CD14-positive monocyte (primary cell): ENCODE measurements at regions not wholly inside any gene's neighbourhood (a gene's known extent, or its start where the extent isn't known, plus 50 kb on each side); places are given as distances from the start of the nearest gene placed in this dataset. TPM values are rescaled to one million over a fixed set of nuclear protein-coding genes. Genes with fewer than 3 reads are reported as not detected.

Experiments
- DNase-seq, 3 donors: peaks; one replicate each; pipeline ENCODE4 v3.0.0-alpha.2; 2011 to 2022
- H2AFZ ChIP-seq: 2 replicates; pipeline ENCODE4 v1.6.0; 2012; ENCODE audit warnings: mild to moderate bottlenecking, low read depth, low read length, inconsistent platforms; ENCODE audit not compliant: insufficient read depth, poor library complexity, severe bottlenecking
- H3K27ac ChIP-seq, 2 donors: 1 replicate in 1 of 2; 2 replicates in 1 of 2; pipeline ENCODE4 v1.5.1; 2012 to 2013; ENCODE audit warnings: low read length in 2 of 2, control low read depth in 1 of 2, inconsistent platforms in 1 of 2, low read depth in 1 of 2, mild to moderate bottlenecking in 1 of 2
- H3K27me3 ChIP-seq, 2 donors: one replicate each; pipeline versions ENCODE4 v1.6.0 to v1.6.1; 2011 to 2013; ENCODE audit warnings: low read length in 2 of 2; ENCODE audit not compliant: control insufficient read depth in 2 of 2, insufficient read depth in 2 of 2
- H3K36me3 ChIP-seq, 2 donors: replicated peaks in 1 of 2; 1 replicate in 1 of 2; 2 replicates in 1 of 2; pipeline versions ENCODE4 v1.5.1 to v1.6.1; 2012 to 2013; ENCODE audit warnings: low read length in 2 of 2, control low read depth in 1 of 2, inconsistent platforms in 1 of 2, mild to moderate bottlenecking in 1 of 2; ENCODE audit not compliant: insufficient read depth in 2 of 2, control insufficient read depth in 1 of 2
- H3K4me1 ChIP-seq, 2 donors: 1 replicate in 1 of 2; 2 replicates in 1 of 2; pipeline versions ENCODE4 v1.5.1 to v1.6.1; 2012 to 2013; ENCODE audit warnings: low read length in 2 of 2, control low read depth in 1 of 2, inconsistent platforms in 1 of 2, mild to moderate bottlenecking in 1 of 2, moderate library complexity in 1 of 2; ENCODE audit not compliant: insufficient read depth in 2 of 2, control insufficient read depth in 1 of 2
- H3K4me2 ChIP-seq: replicated peaks from 2 replicates; pipeline ENCODE3; 2012; ENCODE audit warnings: low read length, moderate library complexity, mild to moderate bottlenecking; ENCODE audit not compliant: poor library complexity, severe bottlenecking; ENCODE audit errors: extremely low read depth
- H3K4me3 ChIP-seq, 3 experiments: fragments of 200-600 bp in 1 of 3; sonication (generic) in 1 of 3; replicated peaks in 1 of 3; 1 replicate in 2 of 3; 2 replicates in 1 of 3; pipeline ENCODE4 v1.5.1; 2011 to 2013; ENCODE audit warnings: low read length in 3 of 3, mild to moderate bottlenecking in 3 of 3, control low read depth in 2 of 3, low read depth in 2 of 3, inconsistent platforms in 1 of 3, moderate library complexity in 1 of 3
- H3K79me2 ChIP-seq: 2 replicates; pipeline ENCODE4 v1.6.0; 2012; ENCODE audit warnings: mild to moderate bottlenecking, control low read depth, inconsistent platforms, low read length, moderate library complexity; ENCODE audit not compliant: insufficient read depth
- H3K9ac ChIP-seq: 2 replicates; pipeline ENCODE4 v1.6.0; 2017; ENCODE audit warnings: low read length, mild to moderate bottlenecking; ENCODE audit not compliant: insufficient read depth, poor library complexity, severe bottlenecking
- H3K9me3 ChIP-seq, 2 donors: replicated peaks in 1 of 2; 1 replicate in 1 of 2; 2 replicates in 1 of 2; pipeline versions ENCODE4 v1.5.1 to v1.6.1; 2012 to 2013; ENCODE audit warnings: low read length in 2 of 2, control low read depth in 1 of 2; ENCODE audit not compliant: control insufficient read depth in 1 of 2, insufficient read depth in 1 of 2
- H4K20me1 ChIP-seq: 2 replicates; pipeline ENCODE4 v1.6.0; 2012; ENCODE audit warnings: mild to moderate bottlenecking, low read length, control low read depth, moderate library complexity; ENCODE audit not compliant: insufficient read depth
- H3K27ac Mint-ChIP-seq, 7 donors: one replicate each; pipeline ENCODE4 v1.8.0; 2020; ENCODE audit warnings: mild to moderate bottlenecking in 7 of 7, mixed read lengths in 7 of 7, moderate library complexity in 6 of 7, inconsistent platforms in 2 of 7
- H3K27me3 Mint-ChIP-seq, 3 donors: one replicate each; pipeline ENCODE4 v1.8.0; 2021 to 2022; ENCODE audit warnings: low read depth in 3 of 3, mild to moderate bottlenecking in 3 of 3, mixed read lengths in 3 of 3, moderate library complexity in 3 of 3, inconsistent platforms in 1 of 3
- H3K36me3 Mint-ChIP-seq, 2 donors: one replicate each; pipeline ENCODE4 v1.8.0; 2020; ENCODE audit warnings: mixed read lengths in 2 of 2, inconsistent platforms in 1 of 2, mild to moderate bottlenecking in 1 of 2
- H3K4me1 Mint-ChIP-seq: one replicate; pipeline ENCODE4 v1.8.0; 2020; ENCODE audit warnings: mild to moderate bottlenecking, mixed read lengths
- H3K4me3 Mint-ChIP-seq, 2 donors: one replicate each; pipeline ENCODE4 v1.8.0; 2020; ENCODE audit warnings: mild to moderate bottlenecking in 2 of 2, mixed read lengths in 2 of 2, moderate library complexity in 1 of 2
- H3K9me3 Mint-ChIP-seq, 7 donors: one replicate each; pipeline ENCODE4 v1.8.0; 2020 to 2022; ENCODE audit warnings: mixed read lengths in 7 of 7, mild to moderate bottlenecking in 6 of 7, moderate library complexity in 6 of 7, inconsistent platforms in 2 of 7
- WGBS: methylation state at CpG from one replicate; pipeline ENCODE4 v1.1.5; 2013; ENCODE audit warnings: missing lambda C conversion rate; ENCODE audit not compliant: insufficient coverage; 5-methylcytosine and 5-hydroxymethylcytosine counted together
- intact Hi-C, 2 donors: fragments of 100-400 bp; cut with micrococcal nuclease; formaldehyde crosslinking; loops; one replicate each; pipeline versions ENCODE4 v1.15.0 to v1.15.1; 2023
- small RNA-seq: library from RNA; depleted of rRNA; stranded (forward); fragments of <200 nt; gene quantifications from one replicate; pipeline ENCODE3, GENCODE V24; 2012; ENCODE audit warnings: low read depth; ENCODE audit not compliant: insufficient read length
- TF ChIP-seq, protein P1 (sequence below): fragments of 200-600 bp; IDR thresholded peaks from one replicate; pipeline ENCODE4 v1.8.0; 2022; ENCODE audit warnings: antibody characterized with exemption, mild to moderate bottlenecking

DNA sequence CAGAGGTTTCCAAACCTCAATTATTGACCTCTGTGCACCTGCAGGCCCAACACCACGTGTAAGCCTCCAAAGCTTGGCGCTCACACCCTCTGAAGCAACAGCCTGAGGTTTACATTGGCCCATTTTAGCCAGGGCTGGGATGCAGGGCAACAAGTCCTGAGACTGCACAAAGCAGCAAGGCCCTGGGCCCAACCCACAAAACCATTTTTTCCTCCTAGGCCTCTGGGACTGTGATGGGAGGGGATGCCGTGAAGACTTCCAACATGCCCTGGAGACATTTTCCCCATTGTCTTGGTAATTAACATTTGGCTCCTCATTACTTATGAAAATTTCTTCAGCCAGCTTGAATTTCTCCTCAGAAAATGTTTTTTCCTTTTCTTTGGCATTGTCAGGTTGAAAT lies 54.9 kb upstream of the CNKSR2 start:
- H3K4me1 ChIP-seq = no peaks in the 10 kb centered on the region
- no peak overlapping the region for H3K4me3 Mint-ChIP-seq
- H3K9me3 Mint-ChIP-seq = peaks cover 0 to 9% (median 1%) of the 10 kb centered on the region in 7 donors
- WGBS = no CpG with 5 or more reads among the region's 3 CpGs
- H3K27me3 Mint-ChIP-seq = no peaks in the 10 kb centered on the region
- intact Hi-C loops = no loop called here
- no peak overlapping the region for H3K27ac ChIP-seq
- no peak overlapping the region for H3K4me2 ChIP-seq
- no peaks in the 10 kb centered on the region for H3K4me1 Mint-ChIP-seq
- peak overlapping the region in 1 of 7 donors; percentile 50 for H3K27ac Mint-ChIP-seq
- no peak overlapping the region for H2AFZ ChIP-seq
- no peaks in the 10 kb centered on the region for H3K79me2 ChIP-seq
- H3K9me3 ChIP-seq = peaks cover 0 to 7% of the 10 kb centered on the region in 2 donors
- DNase-seq = no peak
- H3K36me3 Mint-ChIP-seq = no peaks in the 10 kb centered on the region
- no peaks in the 10 kb centered on the region for H3K36me3 ChIP-seq
- no peaks in the 10 kb centered on the region for H4K20me1 ChIP-seq
- H3K27me3 ChIP-seq = no peaks in the 10 kb centered on the region
- H3K4me3 ChIP-seq = no peak overlapping the region
- H3K9ac ChIP-seq = no peak overlapping the region
- TF ChIP-seq, protein P1, sequence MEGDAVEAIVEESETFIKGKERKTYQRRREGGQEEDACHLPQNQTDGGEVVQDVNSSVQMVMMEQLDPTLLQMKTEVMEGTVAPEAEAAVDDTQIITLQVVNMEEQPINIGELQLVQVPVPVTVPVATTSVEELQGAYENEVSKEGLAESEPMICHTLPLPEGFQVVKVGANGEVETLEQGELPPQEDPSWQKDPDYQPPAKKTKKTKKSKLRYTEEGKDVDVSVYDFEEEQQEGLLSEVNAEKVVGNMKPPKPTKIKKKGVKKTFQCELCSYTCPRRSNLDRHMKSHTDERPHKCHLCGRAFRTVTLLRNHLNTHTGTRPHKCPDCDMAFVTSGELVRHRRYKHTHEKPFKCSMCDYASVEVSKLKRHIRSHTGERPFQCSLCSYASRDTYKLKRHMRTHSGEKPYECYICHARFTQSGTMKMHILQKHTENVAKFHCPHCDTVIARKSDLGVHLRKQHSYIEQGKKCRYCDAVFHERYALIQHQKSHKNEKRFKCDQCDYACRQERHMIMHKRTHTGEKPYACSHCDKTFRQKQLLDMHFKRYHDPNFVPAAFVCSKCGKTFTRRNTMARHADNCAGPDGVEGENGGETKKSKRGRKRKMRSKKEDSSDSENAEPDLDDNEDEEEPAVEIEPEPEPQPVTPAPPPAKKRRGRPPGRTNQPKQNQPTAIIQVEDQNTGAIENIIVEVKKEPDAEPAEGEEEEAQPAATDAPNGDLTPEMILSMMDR = no peak

Small RNAs in the stretch of these regions (small RNA-seq; reads per million reads assigned to genes)
- gene RNU6-133P = not detected
